ENCODE measurements at regions not wholly inside any gene's neighbourhood (a gene's known extent, or its start where the extent isn't known, plus 50 kb on each side); places are given as distances from the start of the nearest gene placed in this dataset.

DNA sequence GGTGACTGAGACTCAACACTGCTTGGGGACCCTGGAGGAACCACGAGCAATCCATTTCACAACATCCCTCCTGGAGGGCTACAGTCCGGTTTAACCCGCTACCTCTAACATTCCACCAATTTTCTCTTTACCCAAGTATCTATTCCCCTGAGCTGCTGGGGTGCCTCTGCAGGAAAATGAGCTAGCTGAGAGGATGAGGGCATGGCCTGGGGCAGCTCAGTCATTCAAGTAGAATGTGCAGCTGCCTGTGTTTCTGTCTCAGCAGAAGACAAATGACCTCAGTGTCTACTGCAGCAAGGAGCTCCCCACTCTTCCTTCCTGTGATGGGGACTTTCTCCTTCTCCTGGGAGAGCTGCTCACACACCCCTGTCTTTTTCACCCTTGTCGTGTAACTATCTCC is 120.8 kb downstream of the ZNF518B start:
- WGBS (ENCODE audit: extremely low coverage, insufficient read length, low lambda C conversion rate) = no CpG with 5 or more reads among the region's 4 CpGs
- H2BK5ac ChIP-seq (ENCODE audit: insufficient read length, low read length) = no peak overlapping the region
- no peak overlapping the region for H3K18ac ChIP-seq (ENCODE audit: insufficient read length, low read depth, low read length)
- H3K27me3 ChIP-seq (ENCODE audit: insufficient read depth, low read length) = no peaks in the 10 kb centered on the region
- Mint-ChIP-seq H3K9me3 (peaks cover 0 to 3% of the 10 kb centered on the region in 2 experiments; a peak in 1 of 5 replicates), H3K27ac (no peak overlapping the region), H3K36me3 (ENCODE audit: insufficient read depth in 1 of 3, low read depth in 3 of 3) (peaks cover 0 to 4% (median 0%) of the 10 kb centered on the region in 3 experiments; a peak in 2 of 7 replicates), H3K27me3 (ENCODE audit: low read depth) (peaks cover 8% of the 10 kb centered on the region), H3K4me1 (peaks cover 20 to 21% of the 10 kb centered on the region in 2 experiments), H3K4me3 (no peak overlapping the region)
- H3T11ph ChIP-seq (ENCODE audit: low read length) = no peak overlapping the region
- peaks cover 3% of the 10 kb centered on the region; the same call in 1 of the 2 replicates for H3K4me1 ChIP-seq (ENCODE audit: insufficient read depth, low read length)
- H2BK12ac ChIP-seq (ENCODE audit: insufficient read length, low read depth, low read length) = no peak overlapping the region
- H3K56ac ChIP-seq (ENCODE audit: insufficient read length, low read depth, low read length) = no peak overlapping the region
- H4K91ac ChIP-seq (ENCODE audit: insufficient read length, low read depth, low read length) = no peak overlapping the region
- H2BK120ac ChIP-seq (ENCODE audit: low read depth, low read length, poor library complexity, severe bottlenecking) = no peak overlapping the region
- H4K8ac ChIP-seq (replicated peaks; ENCODE audit: insufficient read length, low read depth, low read length) = no peak overlapping the region
- no peaks in the 10 kb centered on the region for H3K79me2 ChIP-seq (ENCODE audit: insufficient read depth, low read length)
- no peak overlapping the region for H2AK5ac ChIP-seq (ENCODE audit: insufficient read length, low read length)
- no peaks in the 10 kb centered on the region for H3K79me1 ChIP-seq (ENCODE audit: insufficient read depth, low read depth, low read length, poor library complexity, severe bottlenecking)
- H2BK15ac ChIP-seq (ENCODE audit: low read depth, low read length) = no peak overlapping the region
- H3K23me2 ChIP-seq (ENCODE audit: insufficient read length, low read depth, low read length, poor library complexity, severe bottlenecking) = no peaks in the 10 kb centered on the region
- no peak overlapping the region for H3K23ac ChIP-seq (ENCODE audit: insufficient read length, low read depth, low read length)
- H3K14ac ChIP-seq (ENCODE audit: insufficient read depth, low read length) = no peak overlapping the region
- no peak overlapping the region for H3K27ac ChIP-seq (ENCODE audit: insufficient read length, low read depth, low read length)
- H4K20me1 ChIP-seq (ENCODE audit: control insufficient read depth, insufficient read depth, insufficient read length) = no peaks in the 10 kb centered on the region
- no peak overlapping the region for H3K4me2 ChIP-seq (ENCODE audit: insufficient read depth, insufficient read length, low read length)
- no peak overlapping the region for H2BK20ac ChIP-seq (ENCODE audit: low read depth, low read length, poor library complexity, severe bottlenecking)
- DNase-seq = no peak
- H4K5ac ChIP-seq (ENCODE audit: insufficient read length, low read depth, low read length) = no peak overlapping the region
- no peak overlapping the region for H3K9ac ChIP-seq (ENCODE audit: extremely low read depth, insufficient read length, low read length)
- H3K9me3 ChIP-seq (ENCODE audit: control insufficient read depth, low read depth, low read length) = no peaks in the 10 kb centered on the region
- no peak overlapping the region for H3K4ac ChIP-seq (ENCODE audit: low read depth, low read length)
- no peak overlapping the region for H2AFZ ChIP-seq (ENCODE audit: low read length)
- TF ChIP-seq, protein P1, sequence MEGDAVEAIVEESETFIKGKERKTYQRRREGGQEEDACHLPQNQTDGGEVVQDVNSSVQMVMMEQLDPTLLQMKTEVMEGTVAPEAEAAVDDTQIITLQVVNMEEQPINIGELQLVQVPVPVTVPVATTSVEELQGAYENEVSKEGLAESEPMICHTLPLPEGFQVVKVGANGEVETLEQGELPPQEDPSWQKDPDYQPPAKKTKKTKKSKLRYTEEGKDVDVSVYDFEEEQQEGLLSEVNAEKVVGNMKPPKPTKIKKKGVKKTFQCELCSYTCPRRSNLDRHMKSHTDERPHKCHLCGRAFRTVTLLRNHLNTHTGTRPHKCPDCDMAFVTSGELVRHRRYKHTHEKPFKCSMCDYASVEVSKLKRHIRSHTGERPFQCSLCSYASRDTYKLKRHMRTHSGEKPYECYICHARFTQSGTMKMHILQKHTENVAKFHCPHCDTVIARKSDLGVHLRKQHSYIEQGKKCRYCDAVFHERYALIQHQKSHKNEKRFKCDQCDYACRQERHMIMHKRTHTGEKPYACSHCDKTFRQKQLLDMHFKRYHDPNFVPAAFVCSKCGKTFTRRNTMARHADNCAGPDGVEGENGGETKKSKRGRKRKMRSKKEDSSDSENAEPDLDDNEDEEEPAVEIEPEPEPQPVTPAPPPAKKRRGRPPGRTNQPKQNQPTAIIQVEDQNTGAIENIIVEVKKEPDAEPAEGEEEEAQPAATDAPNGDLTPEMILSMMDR (conservative IDR thresholded peaks at IDR 0.05) = no peak
